HepG2 (cell line): ENCODE measurements at regions not wholly inside any gene's neighbourhood (a gene's known extent, or its start where the extent isn't known, plus 50 kb on each side); places are given as distances from the start of the nearest gene placed in this dataset.

Source experiments
- ATAC-seq: fragments of 200-7000 bp; cut with Tn5 transposase; 3 replicates; pipeline ENCODE4 v1.9.1; 2020; ENCODE audit warnings: mild to moderate bottlenecking, moderate library complexity
- BruUV-seq: library from RNA; stranded (reverse); fragments of 400-500 nt; replicated peaks from 2 replicates; lab custom pipeline; 2021; lab: Mats Ljungman, UMichigan
- CTCF ChIA-PET: fragments of 300-600 bp; formaldehyde crosslinking; extraction: SDS; loops from one replicate; lab custom pipeline; 2021; ENCODE audit warnings: low total read pairs, inconsistent platforms, low intra/inter-chr PET ratio; lab: Yijun Ruan, JAX
- POLR2A ChIA-PET: fragments of 350-600 bp; sonication (Branson Sonifier 250); formaldehyde crosslinking; loops from one replicate; lab custom pipeline; 2020; ENCODE audit warnings: antibody characterized with exemption, inconsistent platforms; lab: Yijun Ruan, JAX
- DNase-seq: peaks from one replicate; pipeline ENCODE4 v3.0.0-alpha.2; 2015; ENCODE audit warnings: low spot score
- FAIRE-seq: peaks from 3 replicates; lab custom pipeline; 2011; peaks lifted over from hg19 to GRCh38; lab: Jason Lieb, UNC
- H2AFZ ChIP-seq: one replicate; pipeline ENCODE4 v1.6.1; 2011; ENCODE audit warnings: low read length, inconsistent platforms
- H3K27ac ChIP-seq: fragments of 300-600 bp; 3 replicates; pipeline ENCODE4 v1.8.0; 2011; ENCODE audit warnings: mixed run types, mild to moderate bottlenecking, mixed read lengths, low read length, inconsistent platforms; ENCODE audit not compliant: insufficient read depth; ENCODE audit errors: extremely low read length
- H3K27me3 ChIP-seq, 2 experiments: fragments of 200-600 bp in 1 of 2; 2 replicates in 1 of 2; 3 replicates in 1 of 2; pipeline versions ENCODE4 v1.6.0 to v1.8.0; 2011; ENCODE audit warnings: low read length in 2 of 2, mild to moderate bottlenecking in 2 of 2, moderate library complexity in 2 of 2, inconsistent platforms in 1 of 2; ENCODE audit not compliant: insufficient read depth in 2 of 2, control insufficient read depth in 1 of 2
- H3K36me3 ChIP-seq, 2 experiments: fragments of 200-600 bp in 1 of 2; replicated peaks in 1 of 2; 2 replicates in 1 of 2; 3 replicates in 1 of 2; pipeline versions ENCODE4 v1.5.1 to v1.8.0; 2011; ENCODE audit warnings: low read length in 2 of 2, inconsistent platforms in 1 of 2; ENCODE audit not compliant: insufficient read depth in 2 of 2, control insufficient read depth in 1 of 2
- H3K4me1 ChIP-seq: 2 replicates; pipeline ENCODE4 v1.5.1; 2012; ENCODE audit warnings: low read length, inconsistent platforms; ENCODE audit not compliant: insufficient read depth
- H3K4me2 ChIP-seq: 2 replicates; pipeline ENCODE4 v1.6.0; 2011; ENCODE audit warnings: low read depth, low read length, inconsistent platforms
- H3K4me3 ChIP-seq, 3 experiments: fragments of 200-600 bp in 1 of 3; sonication (generic), shearing (Covaris generic) in 1 of 3; replicated peaks in 1 of 3; 2 replicates each; pipeline ENCODE4 v1.5.1; 2011 to 2016; ENCODE audit warnings: low read length in 3 of 3, inconsistent platforms in 2 of 3, low read depth in 2 of 3, mild to moderate bottlenecking in 2 of 3, control low read depth in 1 of 3, mixed read lengths in 1 of 3; ENCODE audit not compliant: insufficient read depth in 1 of 3
- H3K79me2 ChIP-seq: one replicate; pipeline ENCODE4 v1.6.1; 2011; ENCODE audit warnings: low read length, inconsistent platforms; ENCODE audit not compliant: insufficient read depth
- H3K9ac ChIP-seq: 2 replicates; pipeline ENCODE4 v1.6.0; 2011; ENCODE audit warnings: mild to moderate bottlenecking, low read depth, low read length, inconsistent platforms; ENCODE audit not compliant: insufficient read depth
- H3K9me3 ChIP-seq: 2 replicates; pipeline ENCODE4 v1.5.1; 2012; ENCODE audit warnings: mild to moderate bottlenecking, low read length
- H4K20me1 ChIP-seq: 2 replicates; pipeline ENCODE4 v1.6.0; 2011; ENCODE audit warnings: inconsistent platforms, mild to moderate bottlenecking, low read length, moderate library complexity; ENCODE audit not compliant: insufficient read depth
- GATAD2A ChIP-seq: IDR thresholded peaks from 2 replicates; pipeline ENCODE4 v1.6.1; 2016
- MYC ChIP-seq: sonication (generic); formaldehyde crosslinking; IDR thresholded peaks from 2 replicates; pipeline ENCODE4 v1.9.0; 2021; ENCODE audit warnings: missing genetic modification reagents, borderline replicate concordance
- RBM39 ChIP-seq: fragments of 200-400 bp; formaldehyde crosslinking; IDR thresholded peaks from one replicate; pipeline ENCODE4 v1.6.1; 2018; ENCODE audit warnings: antibody characterized with exemption, mild to moderate bottlenecking, low read depth, low read length; ENCODE audit not compliant: poor library complexity, severe bottlenecking
- ZHX2 ChIP-seq, 2 experiments: sonication (generic) in 1 of 2; formaldehyde crosslinking in 1 of 2; IDR thresholded peaks; 2 replicates each; pipeline versions ENCODE4 v1.6.1 to v1.9.0; 2014 to 2022; ENCODE audit warnings: antibody characterized with exemption in 1 of 2, borderline replicate concordance in 1 of 2, inconsistent platforms in 1 of 2, low read depth in 1 of 2, missing genetic modification reagents in 1 of 2
- WGBS: methylation state at CpG from one replicate; pipeline ENCODE4 v1.1.6; 2017; ENCODE audit warnings: low lambda C conversion rate; 5-methylcytosine and 5-hydroxymethylcytosine counted together
- in situ Hi-C: cut with HindIII; loops from 2 replicates; pipeline ENCODE4 v1.10.0; 2017; ENCODE audit warnings: low pct_unique_long_range_greater_than_20kb; ENCODE audit not compliant: extremely low pct_ligation_motif_present
- intact Hi-C: fragments of 100-400 bp; cut with micrococcal nuclease; formaldehyde crosslinking; loops from one replicate; pipeline ENCODE4 v1.10.0; 2022; ENCODE audit not compliant: unreplicated experiment

- CTCF ChIA-PET: no interaction called here
- no peak for TF ChIP-seq MYC (CRISPR knock-in tag)
- TF ChIP-seq GATAD2A (CRISPR knock-in tag): no peak
- no peak for TF ChIP-seq ZHX2 (IDR thresholded peaks at IDR 0.05; ENCODE audit: low read depth)
- no peak for TF ChIP-seq ZHX2 (CRISPR knock-in tag; IDR thresholded peaks at IDR 0.05; ENCODE audit: borderline replicate concordance)
- no peak for TF ChIP-seq RBM39
- no peak overlapping the region for H3K4me2 ChIP-seq
- no peaks in the 10 kb centered on the region for H3K9me3 ChIP-seq
- DNase-seq: no peak
- no peak overlapping the region for H3K27ac ChIP-seq
- in situ Hi-C loops (no loop called here), intact Hi-C loops (no loop called here)
- POLR2A ChIA-PET: no interaction called here
- H3K4me3 ChIP-seq: no peak overlapping the region
- H2AFZ ChIP-seq: no peak overlapping the region
- no peak for FAIRE-seq
- H3K36me3 ChIP-seq: no peaks in the 10 kb centered on the region
- 2% methylated on average over 9 of the region's 9 CpGs for WGBS
- H3K79me2 ChIP-seq: no peaks in the 10 kb centered on the region
- no peak overlapping the region for H3K9ac ChIP-seq
- no peaks in the 10 kb centered on the region for H3K4me1 ChIP-seq
- H4K20me1 ChIP-seq: no peaks in the 10 kb centered on the region
- BruUV-seq: no TSS peak
- H3K27me3 ChIP-seq: peaks cover 0 to 2% of the 10 kb centered on the region in 2 experiments; a peak in 1 of 5 replicates
- no peak for ATAC-seq
Observed at GRCh38 chr5:174489920-174490597, 234.3 kb upstream of the MSX2 start.
